ENCODE measurements at regions not wholly inside any gene's neighbourhood (a gene's known extent, or its start where the extent isn't known, plus 50 kb on each side); places are given as distances from the start of the nearest gene placed in this dataset.

DNA sequence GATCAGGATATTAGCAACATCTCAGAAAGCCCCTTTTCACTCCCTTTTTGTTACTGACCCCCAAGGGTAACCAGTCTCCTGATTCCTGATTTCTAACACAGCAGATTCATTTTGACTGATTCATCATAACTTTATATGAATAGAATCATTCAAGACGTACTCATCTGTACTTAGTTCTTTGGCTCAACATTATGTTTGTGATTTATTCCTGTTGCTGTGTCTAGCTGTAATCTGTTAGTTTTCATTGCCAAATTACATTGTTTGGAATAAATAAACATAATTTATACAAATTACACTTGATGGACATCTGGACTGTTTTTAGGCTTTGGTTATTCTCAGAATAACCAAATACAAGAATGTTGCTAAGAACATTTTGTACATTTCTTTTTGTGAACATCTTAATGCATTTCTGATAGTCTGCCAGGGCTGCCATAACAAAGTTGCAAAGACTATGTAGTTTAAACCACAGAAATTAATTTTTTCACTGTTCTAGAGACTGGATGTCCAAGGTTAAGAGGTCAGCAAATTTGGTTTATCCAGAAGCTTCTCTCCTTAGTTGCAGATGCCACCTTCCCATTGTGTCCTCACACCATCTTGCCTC, 62.8 kb upstream of the EDNRB start:
- no peak overlapping the region for H3K27ac Mint-ChIP-seq

DNA sequence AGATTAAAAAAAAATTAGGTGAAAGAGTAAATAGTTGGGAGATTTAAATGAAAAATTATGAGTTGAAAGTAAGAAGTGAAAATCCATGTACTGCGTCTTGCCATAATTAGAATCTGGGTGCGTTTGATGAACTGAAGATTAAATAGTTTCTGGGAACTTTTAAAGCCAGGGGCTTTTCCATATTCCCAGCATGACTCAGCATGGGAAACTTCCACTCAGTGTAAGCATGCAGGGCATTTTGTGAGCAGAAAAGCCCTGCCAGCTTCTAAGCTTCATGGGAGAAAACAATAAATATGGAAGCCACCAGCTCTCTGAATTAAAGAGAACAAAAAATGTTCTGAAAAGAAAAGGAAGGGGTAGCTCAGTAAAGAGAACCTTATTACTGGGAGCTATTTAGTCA, 62.0 kb upstream of the EDNRB start:
- H3K4me3 Mint-ChIP-seq, result no peak overlapping the region
- no peaks in the 10 kb centered on the region for H3K36me3 Mint-ChIP-seq (ENCODE audit: low read depth)
- H3K27ac Mint-ChIP-seq, result no peak overlapping the region
- H3K27me3 Mint-ChIP-seq, result no peaks in the 10 kb centered on the region
- intact Hi-C loops (cut with micrococcal nuclease), result no loop called here
- ChIA-PET CTCF (no interaction called here), POLR2A (no interaction called here)
- TF ChIP-seq, protein P1, sequence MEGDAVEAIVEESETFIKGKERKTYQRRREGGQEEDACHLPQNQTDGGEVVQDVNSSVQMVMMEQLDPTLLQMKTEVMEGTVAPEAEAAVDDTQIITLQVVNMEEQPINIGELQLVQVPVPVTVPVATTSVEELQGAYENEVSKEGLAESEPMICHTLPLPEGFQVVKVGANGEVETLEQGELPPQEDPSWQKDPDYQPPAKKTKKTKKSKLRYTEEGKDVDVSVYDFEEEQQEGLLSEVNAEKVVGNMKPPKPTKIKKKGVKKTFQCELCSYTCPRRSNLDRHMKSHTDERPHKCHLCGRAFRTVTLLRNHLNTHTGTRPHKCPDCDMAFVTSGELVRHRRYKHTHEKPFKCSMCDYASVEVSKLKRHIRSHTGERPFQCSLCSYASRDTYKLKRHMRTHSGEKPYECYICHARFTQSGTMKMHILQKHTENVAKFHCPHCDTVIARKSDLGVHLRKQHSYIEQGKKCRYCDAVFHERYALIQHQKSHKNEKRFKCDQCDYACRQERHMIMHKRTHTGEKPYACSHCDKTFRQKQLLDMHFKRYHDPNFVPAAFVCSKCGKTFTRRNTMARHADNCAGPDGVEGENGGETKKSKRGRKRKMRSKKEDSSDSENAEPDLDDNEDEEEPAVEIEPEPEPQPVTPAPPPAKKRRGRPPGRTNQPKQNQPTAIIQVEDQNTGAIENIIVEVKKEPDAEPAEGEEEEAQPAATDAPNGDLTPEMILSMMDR (IDR thresholded peaks at IDR 0.05), result no peak
- ATAC-seq (ENCODE audit: low read depth), result no peak
- no peaks in the 10 kb centered on the region for H3K9me3 Mint-ChIP-seq
- H3K4me1 Mint-ChIP-seq, result no peaks in the 10 kb centered on the region
- no peak for DNase-seq

More for the DNA sequence above, 62.8 kb upstream of the EDNRB start:
- Mint-ChIP-seq H3K4me3 (no peak overlapping the region), H3K36me3 (ENCODE audit: low read depth) (no peaks in the 10 kb centered on the region), H3K27me3 (no peaks in the 10 kb centered on the region), H3K4me1 (no peaks in the 10 kb centered on the region), H3K9me3 (no peaks in the 10 kb centered on the region)
- TF ChIP-seq, protein P1 (IDR thresholded peaks at IDR 0.05), result no peak
- no peak for DNase-seq
- no peak for ATAC-seq (ENCODE audit: low read depth)
- ChIA-PET CTCF (no interaction called here), POLR2A (no interaction called here)
- intact Hi-C loops (cut with micrococcal nuclease), result no loop called here

DNA sequence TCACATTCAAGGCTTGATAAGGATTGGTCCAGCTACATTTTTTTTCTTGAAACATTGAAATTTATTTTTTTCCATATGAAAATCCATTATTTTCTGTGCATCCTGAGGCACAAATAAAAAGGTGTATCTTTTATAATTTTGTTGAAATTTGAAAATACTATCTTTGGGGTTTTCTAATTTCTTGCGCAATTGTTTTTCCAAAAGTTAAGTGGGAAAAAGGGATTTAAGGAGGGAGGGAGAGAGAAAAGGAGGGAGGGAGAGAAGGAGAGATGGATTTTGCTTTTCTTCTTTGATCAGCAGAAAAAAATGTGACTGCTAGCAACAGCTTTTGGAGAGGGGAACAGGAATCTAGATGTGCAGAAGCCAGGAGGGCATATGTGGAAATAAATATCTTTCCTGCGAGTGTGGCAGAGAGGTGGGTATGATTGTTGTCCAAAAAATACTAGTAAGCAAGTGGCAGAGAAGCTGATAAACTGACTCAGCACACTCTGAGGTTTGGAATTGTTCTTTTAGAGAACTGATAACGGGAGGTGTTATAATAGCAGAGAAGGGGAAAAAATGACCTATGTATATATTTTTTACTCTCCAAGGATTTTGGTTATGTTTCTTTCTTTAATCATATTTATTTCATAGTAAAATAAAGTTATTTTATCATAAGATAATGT, 61.2 kb upstream of the EDNRB start:
- TF ChIP-seq, protein P1 (IDR thresholded peaks at IDR 0.05), result no peak
- Mint-ChIP-seq H3K4me1 (no peaks in the 10 kb centered on the region), H3K36me3 (ENCODE audit: low read depth) (no peaks in the 10 kb centered on the region), H3K9me3 (peaks cover 2% of the 10 kb centered on the region), H3K27me3 (no peaks in the 10 kb centered on the region), H3K27ac (no peak overlapping the region), H3K4me3 (no peak overlapping the region)
- ChIA-PET POLR2A (no interaction called here), CTCF (no interaction called here)
- intact Hi-C loops (cut with micrococcal nuclease), result no loop called here
- ATAC-seq (ENCODE audit: low read depth), result no peak
- no peak for DNase-seq

DNA sequence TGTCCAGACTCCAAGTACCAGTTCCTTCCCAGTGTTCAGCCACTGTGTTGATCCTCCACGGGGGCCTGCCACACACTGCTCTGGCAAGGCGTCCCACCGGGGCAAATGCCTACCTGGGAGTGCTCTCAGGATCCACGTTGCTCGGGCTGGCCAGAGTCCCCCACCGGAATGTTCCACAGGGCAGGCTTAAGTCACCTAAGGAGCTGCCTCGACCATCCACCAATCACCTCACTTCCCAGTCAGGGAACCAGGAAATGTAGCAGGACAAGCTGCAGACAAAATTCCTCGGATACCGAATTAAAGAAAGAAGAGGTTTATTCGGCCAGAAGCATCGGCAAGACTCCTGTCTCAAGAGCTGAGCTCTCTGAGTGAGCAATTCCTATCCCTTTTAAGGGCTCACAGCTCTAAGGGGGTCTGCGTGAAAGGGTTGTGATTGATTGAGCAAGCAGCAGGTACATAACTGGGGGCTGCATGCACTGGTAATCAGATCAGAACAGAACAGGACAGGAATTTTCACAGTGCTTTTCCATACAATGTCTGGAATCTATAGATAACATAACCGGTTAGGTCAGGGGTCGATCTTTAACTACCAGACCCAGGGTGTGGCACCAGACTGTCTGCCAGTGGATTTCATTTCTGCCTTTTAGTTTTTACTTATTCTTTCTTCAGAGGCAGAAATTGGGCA, 56.9 kb upstream of the EDNRB start:
- POLR2A ChIA-PET, result no interaction called here
- no peaks in the 10 kb centered on the region for H3K27me3 Mint-ChIP-seq
- no peaks in the 10 kb centered on the region for H3K36me3 Mint-ChIP-seq (ENCODE audit: low read depth)
- CTCF ChIA-PET, result no interaction called here
- no peak overlapping the region for H3K4me3 Mint-ChIP-seq
- no peak for DNase-seq
- TF ChIP-seq, protein P1 (IDR thresholded peaks at IDR 0.05), result no peak
- intact Hi-C loops (cut with micrococcal nuclease), result no loop called here
- no peak for ATAC-seq (ENCODE audit: low read depth)
- no peak overlapping the region for H3K27ac Mint-ChIP-seq
- H3K4me1 Mint-ChIP-seq, result no peaks in the 10 kb centered on the region
- H3K9me3 Mint-ChIP-seq, result peaks cover 3% of the 10 kb centered on the region

DNA sequence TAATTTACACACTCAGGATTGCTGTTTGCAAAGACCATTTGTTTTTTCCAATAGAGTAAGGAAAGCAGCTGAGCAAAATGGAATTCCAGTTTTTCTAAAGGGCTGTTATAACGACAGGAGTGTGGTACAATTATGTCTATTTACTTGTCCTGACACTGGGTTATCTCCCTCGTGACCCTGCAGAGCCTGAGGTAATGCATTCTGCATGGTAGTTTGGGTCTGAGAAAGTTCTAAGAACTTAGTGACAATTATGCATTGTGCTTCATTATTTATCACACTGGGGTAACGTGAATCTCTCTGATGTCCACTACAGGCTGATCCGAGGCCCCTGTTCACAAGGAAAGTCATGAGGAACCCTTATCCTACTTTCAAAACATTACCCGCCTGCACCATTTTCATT, 50.7 kb upstream of the EDNRB start:
- CTCF ChIA-PET, result no interaction called here
- no peak for DNase-seq
- no peaks in the 10 kb centered on the region for H3K9me3 Mint-ChIP-seq
- ATAC-seq (ENCODE audit: low read depth), result no peak
- TF ChIP-seq, protein P1 (IDR thresholded peaks at IDR 0.05), result no peak
- no peaks in the 10 kb centered on the region for H3K36me3 Mint-ChIP-seq (ENCODE audit: low read depth)
- no peak overlapping the region for H3K4me3 Mint-ChIP-seq
- H3K27ac Mint-ChIP-seq, result no peak overlapping the region
- intact Hi-C loops (cut with micrococcal nuclease), result no loop called here
- H3K27me3 Mint-ChIP-seq, result no peaks in the 10 kb centered on the region
- H3K4me1 Mint-ChIP-seq, result no peaks in the 10 kb centered on the region
- POLR2A ChIA-PET, result no interaction called here
